Naive thymus-derived CD4-positive, alpha-beta T cell (primary cell): ENCODE measurements at regions not wholly inside any gene's neighbourhood (a gene's known extent, or its start where the extent isn't known, plus 50 kb on each side); places are given as distances from the start of the nearest gene placed in this dataset.

Experiments used
- ATAC-seq: fragments of 150-1000 bp; cut with Tn5 transposase; 2 replicates; pipeline ENCODE4 v1.10.0; 2021; ENCODE audit warnings: mild to moderate bottlenecking, moderate library complexity
- CTCF ChIA-PET: fragments of 350-600 bp; sonication (Branson Sonifier 250); formaldehyde crosslinking; loops from one replicate; lab custom pipeline; 2021; ENCODE audit warnings: antibody characterized with exemption; lab: Charles Lee
- POLR2A ChIA-PET: fragments of 350-600 bp; sonication (Branson Sonifier 250); formaldehyde crosslinking; loops from one replicate; lab custom pipeline; 2021; ENCODE audit warnings: antibody characterized with exemption, inconsistent platforms; lab: Charles Lee
- DNase-seq, 9 donors: peaks; one replicate each; pipeline versions ENCODE4 v3.0.0 to v3.0.0-alpha.2; 2020 to 2022; ENCODE audit warnings: mixed read lengths in 1 of 9
- H3K27ac ChIP-seq: one replicate; pipeline ENCODE4 v1.7.0; 2013; ENCODE audit warnings: mild to moderate bottlenecking, low read depth, low read length, moderate library complexity
- H3K27me3 ChIP-seq, 2 donors: one replicate each; pipeline ENCODE4 v1.7.0; 2013; ENCODE audit warnings: low read length in 2 of 2, mild to moderate bottlenecking in 2 of 2, moderate library complexity in 2 of 2; ENCODE audit not compliant: control insufficient read depth in 2 of 2, insufficient read depth in 2 of 2
- H3K36me3 ChIP-seq, 3 experiments: 1 replicate in 2 of 3; 2 replicates in 1 of 3; pipeline ENCODE4 v1.7.0; 2013; ENCODE audit warnings: low read length in 3 of 3, mild to moderate bottlenecking in 3 of 3, moderate library complexity in 1 of 3; ENCODE audit not compliant: insufficient read depth in 3 of 3, control insufficient read depth in 2 of 3
- H3K4me1 ChIP-seq, 2 donors: one replicate each; pipeline ENCODE4 v1.7.0; 2013; ENCODE audit warnings: low read length in 2 of 2, mild to moderate bottlenecking in 2 of 2, moderate library complexity in 1 of 2; ENCODE audit not compliant: control insufficient read depth in 2 of 2, insufficient read depth in 2 of 2
- H3K4me3 ChIP-seq: 2 replicates; pipeline ENCODE4 v1.7.0; 2013; ENCODE audit warnings: mild to moderate bottlenecking, low read length
- H3K9me3 ChIP-seq, 3 experiments: 1 replicate in 2 of 3; 2 replicates in 1 of 3; pipeline ENCODE4 v1.7.0; 2013; ENCODE audit warnings: low read length in 3 of 3; ENCODE audit not compliant: control insufficient read depth in 2 of 3
- H3K27ac Mint-ChIP-seq, 9 donors: one replicate each; pipeline ENCODE4 v1.8.0; 2020 to 2022; ENCODE audit warnings: mixed read lengths in 9 of 9, mild to moderate bottlenecking in 8 of 9, moderate library complexity in 5 of 9, inconsistent platforms in 2 of 9
- H3K27me3 Mint-ChIP-seq, 5 donors: one replicate each; pipeline ENCODE4 v1.8.0; 2021 to 2022; ENCODE audit warnings: mixed read lengths in 5 of 5, mild to moderate bottlenecking in 1 of 5
- H3K36me3 Mint-ChIP-seq, 5 donors: one replicate each; pipeline ENCODE4 v1.8.0; 2020 to 2022; ENCODE audit warnings: mixed read lengths in 5 of 5, mild to moderate bottlenecking in 3 of 5, inconsistent platforms in 1 of 5
- H3K4me1 Mint-ChIP-seq, 7 donors: one replicate each; pipeline ENCODE4 v1.8.0; 2020 to 2022; ENCODE audit warnings: mixed read lengths in 7 of 7, mild to moderate bottlenecking in 3 of 7, inconsistent platforms in 1 of 7
- H3K4me3 Mint-ChIP-seq, 10 donors: one replicate each; pipeline ENCODE4 v1.8.0; 2020 to 2022; ENCODE audit warnings: mild to moderate bottlenecking in 10 of 10, mixed read lengths in 10 of 10, moderate library complexity in 6 of 10, inconsistent platforms in 2 of 10
- H3K9me3 Mint-ChIP-seq, 11 donors: one replicate each; pipeline ENCODE4 v1.8.0; 2020 to 2022; ENCODE audit warnings: mixed read lengths in 11 of 11, mild to moderate bottlenecking in 4 of 11, inconsistent platforms in 1 of 11, moderate library complexity in 1 of 11
- intact Hi-C, 2 donors: fragments of 100-400 bp; cut with micrococcal nuclease; formaldehyde crosslinking; loops; one replicate each; pipeline ENCODE4 v1.15.1; 2023

- POLR2A ChIA-PET = no interaction called here
- DNase-seq (no peak), ATAC-seq (no peak)
- H3K9me3 ChIP-seq = no peaks in the 10 kb centered on the region
- no peaks in the 10 kb centered on the region for H3K4me1 ChIP-seq
- Mint-ChIP-seq H3K27me3 (peaks cover 7 to 25% (median 22%) of the 10 kb centered on the region in 5 donors), H3K4me3 (no peak overlapping the region), H3K36me3 (peaks cover 0 to 2% (median 0%) of the 10 kb centered on the region in 5 donors), H3K4me1 (peaks cover 0 to 16% (median 0%) of the 10 kb centered on the region in 7 donors), H3K27ac (no peak overlapping the region), H3K9me3 (peaks cover 0 to 2% (median 0%) of the 10 kb centered on the region in 11 donors)
- H3K27me3 ChIP-seq = no peaks in the 10 kb centered on the region
- no peak overlapping the region for H3K4me3 ChIP-seq
- no peaks in the 10 kb centered on the region for H3K36me3 ChIP-seq
- CTCF ChIA-PET = no interaction called here
- intact Hi-C loops = no loop called here
- H3K27ac ChIP-seq = no peak overlapping the region
These were observed 142.6 kb downstream of the COPS8 start for GRCh38 chr2:237228281-237228625.

GRCh38 chr2:237229905-237230304 lies 144.2 kb downstream of the COPS8 start:
- H3K9me3 Mint-ChIP-seq = peaks cover 0 to 2% (median 0%) of the 10 kb centered on the region in 11 donors
- H3K4me1 ChIP-seq = no peaks in the 10 kb centered on the region
- no peak overlapping the region for H3K27ac ChIP-seq
- H3K9me3 ChIP-seq = no peaks in the 10 kb centered on the region
- peaks cover 0 to 2% (median 0%) of the 10 kb centered on the region in 5 donors for H3K36me3 Mint-ChIP-seq
- H3K4me3 Mint-ChIP-seq = no peak overlapping the region
- POLR2A ChIA-PET = no interaction called here
- intact Hi-C loops = no loop called here
- no peak overlapping the region for H3K27ac Mint-ChIP-seq
- H3K27me3 Mint-ChIP-seq = peaks cover 7 to 25% (median 15%) of the 10 kb centered on the region in 5 donors
- CTCF ChIA-PET = no interaction called here
- H3K4me3 ChIP-seq = no peak overlapping the region
- H3K4me1 Mint-ChIP-seq = peaks cover 0 to 16% (median 0%) of the 10 kb centered on the region in 7 donors
- no peaks in the 10 kb centered on the region for H3K36me3 ChIP-seq
- ATAC-seq = no peak
- no peak for DNase-seq
- H3K27me3 ChIP-seq = no peaks in the 10 kb centered on the region

DNA sequence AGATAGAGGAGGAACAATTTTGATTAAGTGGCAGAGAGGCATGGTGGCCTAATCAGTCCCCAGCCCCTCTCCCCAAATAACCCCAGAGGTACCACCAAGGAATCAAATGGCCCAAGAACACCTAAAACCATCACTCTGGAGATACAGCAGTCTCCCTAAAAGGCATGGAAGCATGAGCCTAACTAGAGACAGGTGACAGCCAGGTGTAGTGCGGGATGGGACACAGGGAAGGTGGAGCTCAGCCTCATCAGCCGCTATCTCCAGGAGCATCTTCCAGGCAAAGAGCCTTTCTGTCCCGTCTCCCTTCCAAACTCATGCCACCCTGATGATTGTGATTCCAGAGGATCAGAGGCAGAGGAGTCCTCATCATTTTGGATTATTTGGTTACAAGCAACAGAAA lies 144.7 kb downstream of the COPS8 start:
- peaks cover 0 to 16% (median 0%) of the 10 kb centered on the region in 7 donors for H3K4me1 Mint-ChIP-seq
- no peak for ATAC-seq
- CTCF ChIA-PET = no interaction called here

DNA sequence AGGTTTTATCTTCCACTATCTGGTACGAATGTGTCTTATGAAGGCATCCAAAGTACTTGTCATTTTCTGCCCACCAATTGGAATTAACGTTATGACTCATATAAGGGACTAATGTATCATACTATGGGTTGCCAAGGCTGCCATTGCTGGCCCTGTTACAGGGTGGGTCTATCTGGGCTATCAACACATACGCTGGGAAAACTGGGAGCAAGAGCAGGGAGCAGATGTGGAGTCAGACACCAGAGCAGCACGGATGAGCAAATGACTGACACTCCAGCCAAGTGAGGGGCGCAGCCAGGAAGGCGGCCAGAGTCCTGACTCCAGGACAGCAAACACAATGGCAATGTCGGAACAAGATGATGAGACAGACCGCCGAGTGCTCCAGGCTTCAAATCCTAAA lies 145.9 kb downstream of the COPS8 start:
- Histone ChIP-seq H3K4me3 (no peak overlapping the region), H3K27me3 (no peaks in the 10 kb centered on the region), H3K4me1 (no peaks in the 10 kb centered on the region), H3K36me3 (no peaks in the 10 kb centered on the region), H3K9me3 (no peaks in the 10 kb centered on the region), H3K27ac (no peak overlapping the region)
- ChIA-PET CTCF (no interaction called here), POLR2A (no interaction called here)
- peaks cover 0 to 2% (median 0%) of the 10 kb centered on the region in 11 donors for H3K9me3 Mint-ChIP-seq
- ATAC-seq (no peak), DNase-seq (no peak)
- peaks cover 0 to 14% (median 0%) of the 10 kb centered on the region in 7 donors for H3K4me1 Mint-ChIP-seq
- no peak overlapping the region for H3K4me3 Mint-ChIP-seq
- no peak overlapping the region for H3K27ac Mint-ChIP-seq
- intact Hi-C loops = no loop called here
- H3K36me3 Mint-ChIP-seq = no peaks in the 10 kb centered on the region
- peaks cover 8 to 30% (median 19%) of the 10 kb centered on the region in 5 donors for H3K27me3 Mint-ChIP-seq

More for the DNA sequence above, 144.7 kb downstream of the COPS8 start:
- Histone ChIP-seq H3K36me3 (no peaks in the 10 kb centered on the region), H3K9me3 (no peaks in the 10 kb centered on the region), H3K27ac (no peak overlapping the region), H3K4me3 (no peak overlapping the region), H3K27me3 (no peaks in the 10 kb centered on the region), H3K4me1 (no peaks in the 10 kb centered on the region)
- DNase-seq = no peak
- Mint-ChIP-seq H3K4me3 (no peak overlapping the region), H3K9me3 (peaks cover 0 to 2% (median 0%) of the 10 kb centered on the region in 11 donors), H3K27ac (no peak overlapping the region), H3K36me3 (peaks cover 0 to 2% (median 0%) of the 10 kb centered on the region in 5 donors), H3K27me3 (peaks cover 7 to 25% (median 15%) of the 10 kb centered on the region in 5 donors)
- POLR2A ChIA-PET = no interaction called here
- intact Hi-C loops = no loop called here

DNA sequence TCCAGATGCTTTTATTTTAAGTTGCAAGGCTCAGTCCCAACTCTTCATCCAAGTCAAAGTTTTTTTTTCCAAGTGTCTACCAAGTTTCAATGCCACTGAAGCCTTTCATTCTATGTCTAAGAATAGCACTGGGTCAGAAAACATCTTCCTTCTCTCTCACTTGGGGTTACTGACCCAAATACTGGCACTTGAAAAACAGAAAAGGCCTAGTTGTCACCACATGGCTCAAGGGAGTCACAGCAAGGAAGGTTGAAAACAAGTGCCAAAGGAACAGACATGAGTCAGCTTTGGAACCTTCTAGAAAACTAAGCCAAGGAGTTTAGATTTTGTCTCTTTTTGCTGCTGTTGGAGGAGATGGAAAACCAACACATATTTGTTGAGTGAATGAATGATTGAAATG lies 146.5 kb downstream of the COPS8 start:
- H3K4me1 ChIP-seq = no peaks in the 10 kb centered on the region
- no peak overlapping the region for H3K27ac Mint-ChIP-seq
- intact Hi-C loops = no loop called here
- no peak overlapping the region for H3K27ac ChIP-seq
- POLR2A ChIA-PET = no interaction called here
- H3K36me3 Mint-ChIP-seq = no peaks in the 10 kb centered on the region
- H3K9me3 ChIP-seq = no peaks in the 10 kb centered on the region
- no peaks in the 10 kb centered on the region for H3K36me3 ChIP-seq
- DNase-seq (no peak), ATAC-seq (no peak)
- CTCF ChIA-PET = no interaction called here
- H3K9me3 Mint-ChIP-seq = peaks cover 0 to 2% (median 0%) of the 10 kb centered on the region in 11 donors
- H3K27me3 Mint-ChIP-seq = peaks cover 8 to 30% (median 20%) of the 10 kb centered on the region in 5 donors
- no peaks in the 10 kb centered on the region for H3K27me3 ChIP-seq
- peaks cover 0 to 11% (median 0%) of the 10 kb centered on the region in 7 donors for H3K4me1 Mint-ChIP-seq
- no peak overlapping the region for H3K4me3 ChIP-seq
- H3K4me3 Mint-ChIP-seq = no peak overlapping the region

DNA sequence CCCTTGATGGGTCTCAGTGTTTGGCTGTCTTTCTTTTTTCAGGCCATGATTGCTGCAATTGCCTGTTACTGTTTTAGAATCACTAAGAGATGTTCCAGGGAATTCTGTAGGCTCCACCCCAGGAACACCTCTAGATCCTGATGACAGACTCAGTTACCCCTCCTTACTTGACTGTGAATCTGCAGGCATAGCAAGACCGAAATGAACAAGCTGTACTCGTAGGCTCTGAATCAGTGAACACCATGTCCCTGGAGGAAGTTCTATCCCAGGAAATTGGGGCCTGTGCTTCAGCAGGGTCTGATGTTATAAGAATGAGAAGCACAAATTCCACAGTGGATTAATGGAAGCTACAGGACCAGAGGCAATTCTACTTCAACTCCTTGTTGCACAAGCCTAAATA lies 148.6 kb downstream of the COPS8 start:
- no peaks in the 10 kb centered on the region for H3K36me3 Mint-ChIP-seq
- no peaks in the 10 kb centered on the region for H3K27me3 ChIP-seq
- no peak overlapping the region for H3K4me3 ChIP-seq
- DNase-seq = no peak
- no peak overlapping the region for H3K27ac Mint-ChIP-seq
- H3K4me1 ChIP-seq = no peaks in the 10 kb centered on the region
- ATAC-seq = no peak
- no peak overlapping the region for H3K4me3 Mint-ChIP-seq
- no peaks in the 10 kb centered on the region for H3K4me1 Mint-ChIP-seq
- ChIA-PET CTCF (no interaction called here), POLR2A (no interaction called here)
- intact Hi-C loops = no loop called here
- no peaks in the 10 kb centered on the region for H3K36me3 ChIP-seq
- no peak overlapping the region for H3K27ac ChIP-seq
- peaks cover 0 to 3% (median 0%) of the 10 kb centered on the region in 11 donors for H3K9me3 Mint-ChIP-seq
- peaks cover 4 to 20% (median 16%) of the 10 kb centered on the region in 5 donors for H3K27me3 Mint-ChIP-seq
- H3K9me3 ChIP-seq = no peaks in the 10 kb centered on the region

GRCh38 chr2:237235383-237236095 lies 149.8 kb downstream of the COPS8 start:
- H3K27ac ChIP-seq = no peak overlapping the region
- intact Hi-C loops = no loop called here
- no peaks in the 10 kb centered on the region for H3K36me3 ChIP-seq
- Mint-ChIP-seq H3K9me3 (peaks cover 0 to 11% (median 3%) of the 10 kb centered on the region in 11 donors), H3K36me3 (no peaks in the 10 kb centered on the region), H3K4me3 (no peak overlapping the region), H3K27ac (no peak overlapping the region), H3K4me1 (no peaks in the 10 kb centered on the region), H3K27me3 (peaks cover 2 to 17% (median 16%) of the 10 kb centered on the region in 5 donors)
- H3K4me1 ChIP-seq = no peaks in the 10 kb centered on the region
- no peak overlapping the region for H3K4me3 ChIP-seq
- peaks cover 0 to 7% (median 0%) of the 10 kb centered on the region in 3 experiments for H3K9me3 ChIP-seq
- CTCF ChIA-PET = no interaction called here
- H3K27me3 ChIP-seq = no peaks in the 10 kb centered on the region
- DNase-seq (no peak), ATAC-seq (no peak)
- POLR2A ChIA-PET = no interaction called here
